ENCODE measurements at regions not wholly inside any gene's neighbourhood (a gene's known extent, or its start where the extent isn't known, plus 50 kb on each side); places are given as distances from the start of the nearest gene placed in this dataset.
"Not testable (repeated sequence)": the region's sequence is repeated elsewhere in the genome, so short reads cannot be mapped to it uniquely, and the experiment has no call there.

DNA sequence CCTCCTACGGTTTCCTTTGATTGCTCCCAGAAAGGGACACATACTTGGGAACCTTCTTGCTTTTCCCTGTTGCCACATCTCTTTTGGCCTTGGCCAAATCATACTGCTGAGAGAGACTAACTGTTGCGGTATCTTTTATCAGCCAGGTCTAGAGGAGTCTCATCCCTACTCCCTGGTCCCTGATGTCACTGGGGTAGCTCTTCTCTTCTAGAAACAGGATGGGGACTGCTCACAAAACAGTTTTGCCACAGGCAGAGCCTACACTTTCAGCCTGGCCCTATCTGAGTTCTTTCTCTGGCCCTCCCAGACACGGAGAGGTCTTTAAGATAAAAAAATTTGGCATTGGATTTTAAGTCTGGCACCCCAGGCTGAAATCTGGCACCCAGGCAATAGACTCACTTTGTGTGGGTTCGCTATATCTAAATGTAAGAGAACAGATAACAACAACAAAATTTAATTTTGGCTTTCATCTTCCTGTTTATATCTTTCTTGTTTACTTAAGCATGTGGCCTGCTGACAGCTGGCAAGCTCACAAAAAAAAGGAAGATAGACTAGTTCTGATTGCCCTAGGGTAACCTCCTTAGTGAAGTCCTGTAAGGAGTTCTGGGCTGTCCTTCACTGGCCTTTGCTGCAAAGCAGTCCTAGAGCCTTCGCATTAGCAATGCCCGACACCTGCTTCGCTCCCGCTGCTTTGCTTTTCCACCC is 228.3 kb upstream of the NPVF start:
- peak; percentile 18 for DNase-seq

DNA sequence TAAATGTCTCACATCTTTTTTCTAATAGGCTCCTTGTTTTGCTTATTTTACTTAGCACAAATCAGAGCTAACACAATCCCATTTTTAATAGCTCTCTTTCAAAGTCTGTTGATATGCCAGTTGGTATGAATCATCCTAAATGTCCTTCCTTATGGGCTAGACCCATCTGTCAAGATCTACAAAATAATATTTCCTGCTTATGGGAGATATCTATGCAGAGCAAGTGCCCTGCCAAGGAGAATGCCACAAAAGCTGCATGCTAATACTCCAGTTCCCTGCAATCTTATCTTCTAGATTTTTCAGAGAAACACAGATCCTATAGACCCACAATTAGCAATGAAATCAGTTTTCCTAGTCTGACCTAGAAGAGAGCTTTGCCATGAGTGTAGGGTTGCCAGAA is 230.8 kb upstream of the NPVF start:
- no peak for DNase-seq

DNA sequence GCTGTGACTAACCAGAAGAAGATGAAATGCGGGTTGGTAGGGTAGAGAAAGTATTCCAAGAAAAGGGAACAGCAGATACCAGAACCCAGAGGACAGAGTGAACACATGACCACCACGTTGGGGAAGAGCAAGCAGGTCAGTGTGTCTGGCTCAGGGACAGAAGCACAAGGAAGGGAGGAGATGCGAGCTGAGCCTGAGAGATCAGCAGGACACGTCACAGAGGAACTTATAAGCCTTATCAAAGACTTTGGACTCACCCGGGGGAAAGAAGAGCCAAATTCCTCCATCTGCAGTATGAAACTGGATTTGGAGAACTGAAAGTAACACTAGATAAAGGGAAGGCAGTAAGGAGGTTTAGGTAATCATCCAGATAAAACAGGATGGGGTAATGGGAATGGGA is 232.1 kb upstream of the NPVF start:
- DNase-seq = no peak

DNA sequence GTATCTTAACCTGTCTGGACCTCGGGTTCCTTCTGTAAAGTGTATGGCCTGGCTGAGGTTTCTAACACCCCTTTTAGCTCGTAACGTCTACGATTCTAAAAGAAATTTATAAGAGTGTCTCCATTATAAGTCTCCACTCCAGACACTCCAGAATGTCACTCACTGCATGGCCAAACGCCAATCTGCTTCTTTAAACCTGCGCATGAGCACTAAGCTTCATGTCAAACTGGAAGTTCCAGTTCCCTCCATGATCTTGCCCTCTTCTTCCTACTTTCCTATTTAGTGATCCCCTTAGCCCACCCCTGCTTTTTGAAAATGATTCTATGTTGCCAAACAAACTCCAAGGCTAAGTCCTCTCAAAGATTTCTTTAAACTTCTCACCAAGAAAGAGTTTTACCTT is 241.4 kb upstream of the NPVF start:
- DNase-seq = no peak

DNA sequence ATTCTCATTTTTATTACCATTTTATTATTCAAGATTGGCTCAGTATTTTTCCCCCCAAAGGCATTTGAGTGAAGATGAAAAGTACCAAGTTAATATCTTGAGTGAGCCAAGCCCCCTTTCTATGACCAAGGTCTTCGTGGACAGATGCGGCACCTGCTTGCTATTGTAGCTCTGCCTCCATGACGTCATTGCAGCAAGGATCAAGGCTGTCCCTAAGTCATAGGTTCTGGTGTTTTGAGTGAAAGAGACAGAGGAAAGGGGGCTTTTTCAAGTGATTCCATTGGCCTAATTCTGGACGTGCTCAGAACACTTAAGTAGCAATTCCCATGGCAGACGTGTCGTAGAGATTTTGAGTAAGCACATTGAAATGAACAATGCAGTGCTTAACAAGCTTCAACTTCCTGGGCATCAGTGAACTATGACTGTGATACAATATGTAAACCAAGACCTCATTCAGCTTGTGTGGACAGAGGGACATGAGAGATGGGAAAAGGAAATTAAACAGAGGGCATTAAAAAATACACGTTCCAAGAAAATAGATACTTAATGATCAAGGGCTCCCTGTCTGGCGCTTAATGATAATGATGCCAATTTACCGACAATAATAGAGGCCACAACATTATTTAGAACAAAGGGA is 248.7 kb upstream of the NPVF start:
- DNase-seq = no peak

DNA sequence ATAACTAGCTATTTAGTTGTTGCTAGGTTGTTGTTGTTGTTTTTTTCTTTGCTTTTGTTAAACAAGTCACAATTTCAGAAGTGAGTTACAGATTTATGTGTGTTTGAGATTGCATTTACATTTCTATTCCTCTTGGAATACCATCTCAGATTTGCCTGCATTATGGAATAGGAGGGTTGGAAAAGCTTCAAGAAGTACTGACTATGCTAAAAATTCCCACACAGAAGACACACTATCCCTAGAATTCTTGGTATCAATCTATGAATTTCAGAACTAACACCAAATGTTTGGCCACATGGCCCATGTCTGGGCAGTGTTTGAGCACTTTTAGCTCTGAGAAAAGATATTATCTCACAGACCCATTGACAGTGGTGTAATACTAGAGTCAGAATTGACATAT is 249.9 kb upstream of the NPVF start:
- not testable (repeated sequence) for DNase-seq

DNA sequence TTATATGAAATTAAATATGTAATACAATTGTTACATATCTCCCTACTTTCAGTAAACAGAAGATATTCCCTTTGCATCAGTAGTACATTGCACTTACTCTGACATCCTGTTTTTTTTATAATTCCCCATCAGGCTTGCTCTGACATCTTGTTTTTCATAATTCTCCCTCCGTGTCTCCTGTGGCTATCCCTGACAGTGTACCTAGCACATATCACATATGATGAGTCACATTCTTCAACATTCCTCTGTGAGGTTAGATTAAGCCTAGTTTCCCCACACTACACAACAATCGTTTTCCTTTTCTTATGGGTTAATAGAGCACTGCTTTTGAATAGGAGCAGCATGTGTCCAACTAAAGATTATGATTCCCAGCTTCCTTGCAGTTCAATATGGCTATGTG is 250.6 kb upstream of the NPVF start:
- no peak for DNase-seq

DNA sequence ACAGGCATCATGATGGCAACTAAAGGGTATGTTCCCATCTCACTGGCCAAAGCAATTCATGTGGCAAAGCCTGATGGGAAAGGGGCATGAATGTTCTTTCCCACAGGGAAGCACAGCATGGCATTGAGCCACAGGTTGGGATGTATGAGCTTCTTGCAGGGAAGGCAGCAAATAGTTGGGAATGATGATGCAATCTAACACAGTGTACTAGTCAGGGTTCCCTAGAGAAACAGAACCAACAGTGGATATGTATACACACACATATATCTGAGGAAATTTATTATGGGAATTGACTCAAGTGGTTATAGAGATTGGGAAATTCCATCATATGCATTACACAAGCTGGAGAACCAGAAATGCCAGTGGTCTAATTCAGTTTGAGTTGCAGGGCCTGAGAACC is 253.6 kb upstream of the NPVF start:
- no peak for DNase-seq

DNA sequence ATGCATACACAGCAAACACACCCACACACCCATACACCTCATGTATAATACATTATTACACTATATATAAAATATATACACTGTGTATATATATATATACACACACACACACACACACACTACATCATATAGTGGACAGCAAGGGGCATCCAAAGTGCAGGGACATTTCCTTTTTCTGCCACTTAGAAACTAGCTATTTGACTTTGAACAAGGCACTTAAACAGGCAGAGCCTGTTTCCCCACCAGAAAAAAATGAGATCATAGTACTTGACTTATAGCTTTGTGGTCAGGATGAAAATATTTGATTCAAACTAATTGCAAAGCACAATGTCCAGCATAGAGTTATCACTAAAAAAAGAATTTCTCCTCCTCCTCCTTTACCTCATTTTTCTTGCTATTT is 254.3 kb upstream of the NPVF start:
- DNase-seq = no peak

DNA sequence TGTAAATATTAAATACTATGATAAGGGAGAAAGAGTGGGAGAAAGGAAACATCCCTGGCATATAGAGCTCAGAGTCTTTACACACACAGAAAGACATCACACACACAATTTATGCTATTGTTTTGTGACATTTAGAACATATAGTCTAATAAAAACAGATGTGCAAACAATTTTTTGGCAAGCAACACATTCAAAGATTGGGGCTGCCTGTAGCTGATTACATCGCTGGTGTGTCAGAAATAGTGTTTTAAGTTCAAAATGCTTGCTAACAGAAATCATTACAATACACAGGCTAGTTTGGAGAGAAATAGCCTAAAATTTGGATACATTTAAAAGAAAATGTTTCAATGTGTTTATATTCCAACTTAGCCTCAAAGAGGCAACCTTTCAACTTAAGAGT is 256.7 kb upstream of the NPVF start:
- DNase-seq = no peak

DNA sequence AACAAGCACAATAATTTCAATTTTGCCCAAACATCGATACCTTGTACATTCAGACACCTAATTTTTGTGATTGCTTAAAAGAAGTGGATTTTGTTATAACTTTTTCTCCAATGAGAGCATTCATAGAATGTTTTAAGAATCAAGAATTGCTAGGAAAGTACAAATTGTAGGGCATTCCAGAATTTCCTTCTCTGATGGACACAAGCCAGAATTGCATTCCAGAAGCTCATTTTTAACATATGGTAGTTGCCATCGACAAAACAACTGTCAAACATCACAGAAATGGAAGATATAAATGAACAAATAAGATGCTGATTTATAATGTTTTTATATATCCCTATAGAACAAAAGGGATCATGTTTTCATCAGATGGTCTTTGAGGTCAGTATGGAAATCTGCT is 258.4 kb upstream of the NPVF start:
- no peak for DNase-seq

DNA sequence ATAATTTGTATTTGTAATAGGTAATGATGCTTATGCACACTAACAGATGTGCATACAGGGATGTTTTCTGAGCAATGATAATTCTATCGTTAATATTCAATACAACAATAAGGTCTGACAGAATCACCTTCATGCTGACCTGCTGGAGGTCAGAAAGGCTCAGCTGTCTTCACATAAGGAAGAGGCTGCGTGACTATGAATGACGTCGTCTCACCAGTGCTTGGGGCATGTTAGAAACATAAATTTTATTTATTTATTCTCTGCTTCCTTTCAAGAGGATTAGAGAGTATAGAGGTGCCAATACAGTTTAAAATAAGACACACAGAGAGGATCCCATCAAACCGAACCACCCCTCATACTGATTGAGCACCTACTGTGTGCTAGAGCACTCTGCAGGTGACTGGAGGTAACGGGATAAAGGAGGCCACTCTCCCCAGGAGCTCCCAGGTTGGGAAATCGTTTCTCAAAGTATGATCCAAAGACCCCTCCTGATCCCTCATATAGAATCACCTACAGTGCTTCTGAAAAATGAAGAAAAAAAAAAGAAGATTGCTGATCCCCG is 265.6 kb upstream of the NPVF start:
- DNase-seq = no peak

DNA sequence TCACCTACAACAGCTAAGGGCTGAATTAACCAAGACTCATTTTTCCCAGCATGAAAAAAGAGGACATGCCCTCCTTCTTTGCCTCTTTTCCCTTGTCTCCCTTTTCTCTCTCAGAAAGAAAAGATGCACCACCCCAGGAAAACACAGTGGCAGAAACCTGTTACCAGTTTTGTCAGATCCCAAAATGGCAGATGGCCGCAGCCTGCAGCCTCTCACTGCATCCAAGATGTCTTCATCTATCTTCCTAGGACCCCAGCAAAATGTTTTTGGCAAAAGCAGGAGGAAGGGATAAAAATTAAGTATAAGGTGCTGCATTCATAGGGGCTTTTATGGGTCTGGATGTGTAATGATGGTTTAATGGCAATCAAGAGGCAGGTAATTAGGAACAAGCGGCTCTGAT is 266.6 kb upstream of the NPVF start:
- DNase-seq = no peak

DNA sequence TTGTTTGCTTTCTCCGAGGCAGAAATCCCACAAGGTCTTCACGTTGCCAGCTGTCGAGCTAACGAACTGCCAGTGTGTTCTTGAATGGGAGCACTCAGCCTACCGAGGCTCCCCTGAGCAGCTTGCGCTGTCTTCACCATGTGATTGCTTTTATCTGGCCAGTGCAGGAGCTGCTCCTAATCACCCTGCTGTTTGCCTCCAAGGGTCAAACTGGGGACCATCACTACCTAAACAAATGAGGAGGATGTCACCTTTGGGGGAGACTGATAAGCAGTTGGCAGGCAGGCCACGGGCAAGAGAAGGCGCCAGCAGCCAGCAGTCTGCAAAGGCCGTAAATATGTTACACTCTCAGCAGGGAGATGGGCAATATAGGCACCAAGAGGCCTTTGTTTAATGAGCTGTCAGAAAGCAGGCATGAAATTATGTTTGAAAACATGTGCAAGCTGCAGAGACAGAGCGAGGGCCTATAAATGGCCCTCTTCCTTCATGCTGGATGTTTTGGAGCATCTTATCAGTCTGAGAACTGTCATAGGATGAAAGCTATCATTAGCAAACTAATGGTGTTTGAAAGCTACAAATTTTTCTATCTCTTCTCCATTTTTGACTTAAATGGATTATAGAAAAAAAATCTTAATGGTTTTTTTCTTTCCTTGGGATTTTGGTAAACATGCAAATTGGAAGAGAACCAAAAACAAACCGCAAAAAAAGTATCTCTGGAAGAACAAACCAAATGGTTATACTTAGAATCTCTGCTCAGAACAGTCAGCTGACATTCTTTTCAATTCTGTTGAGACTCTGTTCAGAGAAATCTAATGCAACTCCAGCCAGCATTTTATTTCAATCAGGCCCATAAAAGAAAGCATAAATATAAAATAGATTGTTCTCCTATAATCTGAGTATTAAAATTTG is 267.3 kb upstream of the NPVF start:
- peak; percentile 83 for DNase-seq

DNA sequence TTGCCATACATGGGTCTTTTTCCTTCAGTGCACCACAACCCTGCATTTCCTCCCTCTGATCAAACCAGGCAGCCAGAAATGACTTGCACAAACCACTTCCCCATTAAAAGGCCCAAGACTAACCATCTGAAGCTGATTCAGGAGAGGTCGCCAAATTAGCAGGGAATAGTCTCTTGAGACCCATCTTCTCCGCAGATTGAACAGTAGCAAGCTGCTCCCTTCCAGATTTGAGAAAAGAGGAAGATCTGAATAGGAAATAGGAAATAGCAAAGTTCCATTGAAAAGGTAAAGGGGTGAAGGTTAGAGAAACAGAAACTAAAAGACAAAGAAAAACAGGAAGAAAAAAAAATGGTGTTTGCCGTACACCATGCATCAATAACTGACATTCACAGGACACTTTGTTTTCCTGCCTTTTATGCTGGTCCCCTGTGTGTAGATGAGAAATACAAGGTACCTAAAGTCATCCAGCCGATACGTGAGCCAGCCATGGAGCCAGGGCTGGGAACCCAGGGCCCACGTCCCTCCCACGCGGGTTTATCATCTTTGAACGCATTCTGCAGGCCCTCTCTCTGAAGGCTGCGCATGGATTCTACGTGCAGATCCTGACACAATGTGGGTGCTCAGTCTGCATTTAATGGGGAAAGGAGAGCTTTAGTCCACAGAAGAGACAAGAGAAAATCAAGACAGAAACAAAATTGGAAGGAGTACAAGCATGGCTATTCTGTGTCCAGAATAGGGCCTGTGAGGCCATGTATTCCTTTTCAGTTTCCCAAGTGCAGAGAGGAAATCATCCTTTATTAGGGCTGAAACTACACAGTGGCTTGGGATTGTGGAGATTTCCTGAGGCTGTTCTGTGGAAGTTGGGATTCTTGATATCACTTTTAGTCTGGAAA is 268.4 kb upstream of the NPVF start:
- DNase-seq = peak; percentile 57

DNA sequence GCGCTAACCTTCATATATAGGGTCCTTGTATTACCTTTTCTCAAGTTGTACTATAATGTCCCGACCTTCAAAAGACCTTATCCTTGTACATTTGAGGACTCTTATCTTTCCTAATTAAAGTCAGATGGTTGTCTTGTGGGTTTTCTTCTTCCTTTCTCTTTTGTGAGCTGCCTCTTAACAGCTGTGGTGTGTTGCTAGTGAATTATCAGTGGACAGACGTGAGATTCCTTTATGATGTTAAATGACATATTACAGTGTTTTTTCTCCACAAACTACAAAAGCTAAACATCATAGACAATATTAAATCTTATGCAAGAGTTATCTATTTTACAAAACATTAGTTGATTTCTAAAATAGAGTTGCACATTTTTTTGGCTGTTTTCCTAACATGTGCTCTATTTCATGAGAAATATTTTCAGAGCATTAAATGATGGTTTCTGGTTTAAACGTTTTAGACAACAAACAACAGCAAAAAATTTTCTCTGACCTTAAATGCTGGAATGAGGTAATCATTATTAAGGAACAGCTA is 272.2 kb upstream of the NPVF start:
- DNase-seq = no peak

DNA sequence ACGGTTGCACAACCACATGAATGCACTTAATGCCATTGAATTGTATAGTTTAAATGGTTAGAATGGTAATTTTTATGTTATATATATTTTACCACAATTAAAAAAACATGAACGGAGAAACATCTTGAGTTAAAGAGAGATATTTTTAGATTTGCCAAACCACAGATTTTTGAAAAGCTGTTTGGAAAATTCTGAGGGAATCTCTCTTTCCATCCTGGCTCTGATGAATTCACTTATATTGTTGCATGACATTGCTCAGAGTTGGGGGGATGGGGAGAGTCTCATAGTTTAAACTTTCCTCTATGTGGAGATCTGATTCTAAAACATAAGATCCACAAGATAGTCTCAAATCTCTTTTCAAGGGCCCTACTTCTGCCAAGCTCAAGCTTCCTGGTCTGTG is 275.0 kb upstream of the NPVF start:
- DNase-seq = no peak

DNA sequence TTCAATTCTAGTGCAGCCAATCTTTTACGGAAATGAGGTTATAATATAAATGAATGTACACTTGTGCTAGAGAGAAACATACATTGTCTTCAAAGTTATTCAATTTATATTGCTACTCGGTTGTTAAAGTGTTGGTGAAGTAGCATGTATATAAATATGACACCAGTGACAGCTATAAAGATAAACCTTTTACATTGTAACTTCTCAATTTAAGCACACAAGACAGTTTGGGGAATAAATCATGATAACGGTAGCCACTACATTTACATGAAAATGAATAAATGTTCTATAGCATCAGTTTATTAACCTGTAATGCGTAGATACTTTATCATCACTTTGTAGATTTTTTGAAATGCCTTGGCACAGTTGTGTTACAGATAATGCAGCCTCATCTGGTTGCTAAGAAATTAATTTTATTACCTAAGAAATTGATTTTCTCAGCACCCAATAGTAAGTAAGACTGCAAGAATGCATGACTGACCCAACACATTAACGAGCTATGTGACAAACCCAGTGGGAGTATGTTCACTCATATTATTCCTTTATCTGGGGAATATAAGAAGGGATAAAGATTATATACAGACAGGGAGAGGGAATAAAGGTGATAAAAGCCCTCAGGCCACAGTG is 283.9 kb upstream of the NPVF start:
- no peak for DNase-seq

DNA sequence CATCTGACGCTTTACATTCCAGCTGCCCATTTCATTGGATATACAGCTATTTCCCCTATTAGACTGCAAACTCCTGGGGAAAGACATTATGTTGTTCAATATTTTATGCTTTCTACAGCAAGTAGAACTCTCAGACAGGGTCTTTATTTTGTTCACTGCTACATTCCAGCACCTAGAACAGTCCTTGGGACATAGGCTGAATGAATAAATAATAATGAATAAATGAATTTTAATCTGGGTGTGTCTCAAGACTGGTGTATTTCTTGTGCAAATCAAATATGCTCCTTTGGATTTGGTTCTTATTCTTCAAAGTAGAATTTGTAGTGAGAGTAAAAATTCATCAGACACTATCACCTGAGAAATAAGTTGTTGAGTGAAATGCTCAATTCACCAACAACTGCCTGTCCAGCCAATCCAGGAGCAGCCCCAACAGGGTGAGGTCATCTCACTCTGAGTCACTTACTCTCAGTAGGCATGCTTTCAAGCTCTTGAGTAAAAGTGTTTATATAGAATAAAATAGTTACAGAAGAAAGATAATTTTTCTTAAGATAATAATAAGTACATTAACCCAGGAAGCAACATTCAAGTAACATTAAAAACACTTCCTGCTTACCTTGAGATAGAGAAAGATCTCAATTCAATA is 287.5 kb upstream of the NPVF start:
- DNase-seq = no peak

DNA sequence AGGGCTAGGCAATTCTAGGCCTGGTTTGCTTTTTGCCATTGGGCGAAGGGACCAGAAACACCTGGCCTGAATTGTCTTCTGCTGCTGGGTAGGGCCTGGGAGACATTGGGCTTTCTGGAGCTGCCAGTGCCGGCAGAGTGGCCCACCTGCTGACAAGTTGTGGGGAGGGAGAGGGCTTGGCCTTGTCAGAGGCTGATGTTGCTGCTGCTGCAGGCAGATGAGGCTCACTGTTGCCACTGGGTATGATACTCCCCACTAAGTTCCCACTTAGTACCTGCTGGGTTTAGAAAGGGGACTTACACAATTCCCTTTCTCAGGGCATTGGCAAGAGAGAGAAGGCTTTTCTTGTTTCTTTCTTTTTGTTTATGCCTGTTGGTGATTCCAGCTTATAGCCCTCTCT is 289.6 kb upstream of the NPVF start:
- DNase-seq = no peak

DNA sequence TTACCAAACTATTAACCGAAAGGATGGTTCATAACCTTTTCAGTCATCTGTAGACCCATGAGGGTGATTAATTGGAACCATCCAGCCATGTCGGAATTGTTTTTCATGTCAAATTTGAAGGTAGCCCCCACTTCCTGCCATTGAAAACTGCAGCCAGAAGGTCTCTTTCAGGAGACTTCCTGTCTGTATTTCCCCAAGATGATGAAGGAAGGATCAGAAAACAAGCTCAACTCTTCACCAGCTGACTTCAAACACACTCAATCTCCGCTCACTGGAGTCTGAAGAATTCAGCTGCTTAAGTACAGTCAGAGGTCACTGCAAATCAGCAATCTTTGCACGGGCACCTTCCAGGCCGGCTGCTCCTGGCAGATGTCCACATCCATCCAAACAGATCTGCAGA is 291.7 kb upstream of the NPVF start:
- no peak for DNase-seq

All from NCI-H2171 treated with DMSO at 0.1 percent for 48 hours (cell line).